ENCODE measurements at regions not wholly inside any gene's neighbourhood (a gene's known extent, or its start where the extent isn't known, plus 50 kb on each side); places are given as distances from the start of the nearest gene placed in this dataset.

DNA sequence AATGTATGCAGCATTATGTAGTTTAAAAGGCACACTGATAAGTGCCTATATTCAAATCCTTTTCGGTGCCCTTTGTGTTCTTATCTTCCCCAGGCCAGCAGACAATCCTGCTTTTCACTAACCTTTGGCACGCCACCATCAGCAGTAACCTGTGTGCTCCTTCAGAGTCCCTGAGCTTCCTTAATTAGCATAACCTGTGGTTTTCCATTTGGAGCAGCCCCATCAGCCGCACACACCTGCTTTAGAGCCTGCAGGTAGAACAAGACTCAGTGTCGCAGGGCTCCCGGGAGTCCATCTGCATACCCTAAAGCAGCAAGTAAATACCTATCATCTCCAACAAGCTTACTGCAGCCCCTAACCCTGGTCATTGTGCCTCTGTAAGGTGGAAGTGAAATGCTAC, 755.1 kb downstream of the ROBO2 start:
- H3K4me3 ChIP-seq (ENCODE audit: low read length): no peak overlapping the region
- H3K27ac ChIP-seq (ENCODE audit: low read length): no peak overlapping the region
- peaks cover 7% of the 10 kb centered on the region; the same call in 1 of the 2 replicates for H3K4me1 ChIP-seq (ENCODE audit: insufficient read depth, low read length)
- no peaks in the 10 kb centered on the region for H3K9me3 ChIP-seq (ENCODE audit: insufficient read depth, low read depth, low read length)
- H3K9ac ChIP-seq (ENCODE audit: low read depth, low read length): no peak overlapping the region
- no peaks in the 10 kb centered on the region for H3K27me3 ChIP-seq (ENCODE audit: insufficient read depth, low read length)
- no peaks in the 10 kb centered on the region for H3K36me3 ChIP-seq (ENCODE audit: insufficient read depth, low read depth, low read length)

DNA sequence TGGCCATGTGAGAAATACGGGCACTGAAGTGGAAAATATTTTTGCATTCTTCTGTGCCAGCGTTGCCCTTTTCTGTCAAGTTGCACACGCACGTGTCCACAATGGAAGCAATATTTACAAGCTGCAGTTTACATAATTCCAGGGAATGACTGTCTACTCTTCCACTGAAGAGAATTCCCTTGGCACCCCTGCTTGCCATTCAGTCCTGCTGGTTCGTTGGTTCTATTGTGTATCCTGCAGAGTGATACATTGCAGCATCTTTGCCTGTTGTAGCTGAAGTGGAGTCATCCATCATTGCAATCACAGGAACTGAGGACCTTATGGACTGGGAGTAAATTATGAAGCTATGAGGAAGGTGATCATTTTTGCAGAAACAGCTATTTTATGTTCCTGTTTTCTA, 759.4 kb downstream of the ROBO2 start:
- H3K27ac ChIP-seq (ENCODE audit: low read length): no peak overlapping the region
- no peaks in the 10 kb centered on the region for H3K9me3 ChIP-seq (ENCODE audit: insufficient read depth, low read depth, low read length)
- H3K36me3 ChIP-seq (ENCODE audit: insufficient read depth, low read depth, low read length): no peaks in the 10 kb centered on the region
- peaks cover 7% of the 10 kb centered on the region; the same call in 1 of the 2 replicates for H3K4me1 ChIP-seq (ENCODE audit: insufficient read depth, low read length)
- no peak overlapping the region for H3K4me3 ChIP-seq (ENCODE audit: low read length)
- no peak overlapping the region for H3K9ac ChIP-seq (ENCODE audit: low read depth, low read length)
- H3K27me3 ChIP-seq (ENCODE audit: insufficient read depth, low read length): no peaks in the 10 kb centered on the region

DNA sequence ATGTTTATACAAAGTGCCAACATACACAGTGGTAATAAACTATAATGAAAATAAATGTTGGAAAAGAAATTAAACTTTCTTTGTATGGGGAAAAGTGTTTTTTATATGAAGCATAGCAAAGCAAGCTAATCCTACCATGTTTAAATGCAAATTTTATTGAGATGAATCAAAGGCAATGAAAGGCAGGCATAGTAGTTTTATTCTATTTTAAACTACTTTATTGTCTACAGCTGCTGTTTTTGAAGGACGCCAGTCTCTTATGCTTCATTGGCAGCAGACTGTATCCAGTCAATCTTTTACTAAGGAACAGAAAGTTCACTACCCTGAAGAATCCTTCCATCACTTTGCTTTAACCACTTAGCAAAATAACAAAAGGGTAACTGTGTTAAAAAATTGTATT, 761.0 kb downstream of the ROBO2 start:
- Histone ChIP-seq H3K9ac (ENCODE audit: low read depth, low read length) (no peak overlapping the region), H3K4me1 (ENCODE audit: insufficient read depth, low read length) (no peaks in the 10 kb centered on the region), H3K27ac (ENCODE audit: low read length) (no peak overlapping the region), H3K9me3 (ENCODE audit: insufficient read depth, low read depth, low read length) (no peaks in the 10 kb centered on the region), H3K36me3 (ENCODE audit: insufficient read depth, low read depth, low read length) (no peaks in the 10 kb centered on the region), H3K4me3 (ENCODE audit: low read length) (no peak overlapping the region), H3K27me3 (ENCODE audit: insufficient read depth, low read length) (no peaks in the 10 kb centered on the region)

DNA sequence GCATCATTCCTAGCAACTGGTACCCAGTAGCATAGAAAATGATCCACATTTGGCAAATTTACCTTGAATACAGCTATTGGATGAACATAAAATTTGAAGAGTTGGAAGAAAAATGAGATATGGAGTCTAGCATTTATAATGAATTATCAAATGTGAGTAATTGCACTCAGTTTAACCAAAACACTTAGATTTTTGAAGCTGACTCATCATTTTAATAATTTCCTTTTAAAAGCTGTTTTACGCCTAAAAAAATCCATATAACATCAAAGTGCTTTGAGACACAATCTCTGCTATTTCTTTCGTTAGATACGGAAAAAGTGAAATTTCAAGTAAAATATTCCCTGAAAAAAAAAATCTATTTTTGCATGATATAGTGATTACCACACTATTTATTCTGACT, 767.4 kb downstream of the ROBO2 start:
- H3K36me3 ChIP-seq (ENCODE audit: insufficient read depth, low read depth, low read length): no peaks in the 10 kb centered on the region

DNA sequence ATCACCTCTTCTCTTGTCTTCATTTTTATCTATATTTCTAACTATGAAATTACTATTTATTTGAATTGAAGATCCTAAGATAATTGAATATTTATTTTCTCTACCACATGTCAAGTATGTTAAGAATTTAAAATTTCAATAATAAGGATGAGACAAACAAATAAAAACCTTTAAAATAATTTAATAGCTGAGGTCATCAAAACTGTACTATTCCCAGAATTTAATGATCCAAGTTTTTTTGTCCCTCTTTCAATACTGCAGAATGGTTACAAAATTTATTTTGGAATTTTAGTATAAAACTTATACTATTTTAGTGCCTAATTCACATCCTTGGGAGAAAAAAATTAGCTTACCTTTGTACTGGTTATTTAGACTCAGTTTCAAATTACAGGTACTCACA, 774.9 kb downstream of the ROBO2 start:
- Histone ChIP-seq H3K4me3 (ENCODE audit: low read length) (no peak overlapping the region), H3K4me1 (ENCODE audit: insufficient read depth, low read length) (no peaks in the 10 kb centered on the region), H3K36me3 (ENCODE audit: insufficient read depth, low read depth, low read length) (no peaks in the 10 kb centered on the region), H3K27ac (ENCODE audit: low read length) (no peak overlapping the region), H3K9me3 (ENCODE audit: insufficient read depth, low read depth, low read length) (no peaks in the 10 kb centered on the region), H3K9ac (ENCODE audit: low read depth, low read length) (no peak overlapping the region), H3K27me3 (ENCODE audit: insufficient read depth, low read length) (no peaks in the 10 kb centered on the region)

More for the DNA sequence above, 767.4 kb downstream of the ROBO2 start:
- Histone ChIP-seq H3K9ac (ENCODE audit: low read depth, low read length) (no peak overlapping the region), H3K27ac (ENCODE audit: low read length) (no peak overlapping the region), H3K27me3 (ENCODE audit: insufficient read depth, low read length) (no peaks in the 10 kb centered on the region), H3K9me3 (ENCODE audit: insufficient read depth, low read depth, low read length) (no peaks in the 10 kb centered on the region), H3K4me3 (ENCODE audit: low read length) (no peak overlapping the region), H3K4me1 (ENCODE audit: insufficient read depth, low read length) (no peaks in the 10 kb centered on the region)

DNA sequence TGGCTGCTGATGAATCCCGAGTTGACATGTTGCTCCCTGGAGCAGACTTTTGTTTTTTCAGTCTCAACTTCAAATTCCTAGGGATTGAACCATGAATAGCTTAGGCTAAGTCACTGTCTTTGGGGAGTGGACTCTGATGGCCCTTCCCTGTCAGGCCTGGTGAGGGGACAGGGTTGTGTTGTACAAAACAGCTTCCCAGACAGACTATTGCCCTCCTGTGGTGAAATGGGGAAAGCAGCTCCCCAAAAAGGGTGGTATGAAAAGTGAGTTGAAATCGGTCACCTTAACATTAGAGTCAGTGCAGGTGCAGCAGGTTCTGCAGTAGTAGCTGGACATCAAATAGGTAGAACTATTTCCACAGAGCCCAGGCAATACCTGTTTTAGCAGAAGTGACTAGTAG, 775.6 kb downstream of the ROBO2 start:
- Histone ChIP-seq H3K4me3 (ENCODE audit: low read length) (no peak overlapping the region), H3K9me3 (ENCODE audit: insufficient read depth, low read depth, low read length) (no peaks in the 10 kb centered on the region), H3K9ac (ENCODE audit: low read depth, low read length) (no peak overlapping the region), H3K36me3 (ENCODE audit: insufficient read depth, low read depth, low read length) (no peaks in the 10 kb centered on the region), H3K27me3 (ENCODE audit: insufficient read depth, low read length) (no peaks in the 10 kb centered on the region), H3K27ac (ENCODE audit: low read length) (no peak overlapping the region), H3K4me1 (ENCODE audit: insufficient read depth, low read length) (no peaks in the 10 kb centered on the region)

DNA sequence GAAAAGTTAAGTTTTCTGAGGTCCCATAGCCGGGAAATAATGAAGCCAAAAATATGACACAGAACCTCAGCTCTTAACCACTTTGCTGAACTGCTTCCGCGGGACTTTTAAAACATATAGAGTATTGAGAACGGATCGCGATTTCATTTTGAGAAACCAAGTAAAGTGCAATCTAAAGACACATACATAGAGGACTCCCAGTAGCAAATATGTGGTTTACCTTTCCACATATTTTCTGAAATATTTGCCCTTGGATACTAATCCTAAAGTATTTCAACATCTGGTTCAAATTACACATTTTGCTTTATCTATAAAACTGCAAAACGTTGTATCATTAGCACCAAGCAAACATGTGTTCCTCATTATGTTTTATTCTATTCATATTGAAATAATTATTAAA, 776.5 kb downstream of the ROBO2 start:
- H3K4me1 ChIP-seq (ENCODE audit: insufficient read depth, low read length): no peaks in the 10 kb centered on the region
- H3K9ac ChIP-seq (ENCODE audit: low read depth, low read length): no peak overlapping the region
- H3K4me3 ChIP-seq (ENCODE audit: low read length): no peak overlapping the region
- no peaks in the 10 kb centered on the region for H3K36me3 ChIP-seq (ENCODE audit: insufficient read depth, low read depth, low read length)
- H3K9me3 ChIP-seq (ENCODE audit: insufficient read depth, low read depth, low read length): no peaks in the 10 kb centered on the region
- no peak overlapping the region for H3K27ac ChIP-seq (ENCODE audit: low read length)
- no peaks in the 10 kb centered on the region for H3K27me3 ChIP-seq (ENCODE audit: insufficient read depth, low read length)

DNA sequence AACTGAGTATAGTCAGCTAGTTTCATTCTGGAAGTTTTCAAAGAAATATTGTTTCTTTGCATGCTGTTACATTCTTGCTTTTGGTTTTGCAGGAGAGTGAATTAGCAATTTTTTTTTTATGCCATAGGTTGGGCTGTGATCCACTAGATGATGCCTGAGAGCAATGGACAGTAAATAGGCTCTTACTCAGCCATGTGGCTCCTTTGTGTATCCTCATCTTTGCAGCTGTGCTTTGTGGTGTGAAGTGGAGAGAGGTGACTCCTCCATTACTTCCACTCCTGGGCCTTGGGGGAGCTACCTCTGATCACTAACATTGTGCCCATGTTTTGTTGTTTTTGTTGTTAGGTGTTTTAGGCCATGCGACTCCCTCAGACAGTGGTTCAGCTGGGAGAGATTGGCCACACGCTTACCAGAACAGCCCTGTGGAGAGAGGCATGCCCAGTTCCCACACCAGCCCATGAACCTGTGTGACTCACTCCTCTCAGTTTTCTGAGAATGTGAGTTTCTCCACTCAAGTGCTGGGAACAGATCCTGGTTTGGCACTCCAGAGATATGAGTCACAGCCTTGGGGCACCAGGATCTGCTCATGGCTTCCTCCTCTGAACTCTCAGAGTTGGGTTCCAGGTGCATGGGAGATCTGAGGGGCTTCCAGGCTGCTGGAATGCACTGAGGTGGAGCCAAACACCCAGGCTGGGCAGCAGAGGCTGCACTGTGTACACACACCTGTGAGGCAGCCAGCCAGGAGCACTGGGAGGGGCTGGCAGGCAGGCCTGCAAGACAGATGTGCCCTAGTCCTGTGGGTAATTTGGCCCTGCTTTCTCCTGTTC, 785.3 kb downstream of the ROBO2 start:
- H3K4me3 ChIP-seq (ENCODE audit: low read length): no peak overlapping the region
- no peaks in the 10 kb centered on the region for H3K4me1 ChIP-seq (ENCODE audit: insufficient read depth, low read length)
- no peaks in the 10 kb centered on the region for H3K27me3 ChIP-seq (ENCODE audit: insufficient read depth, low read length)
- no peak overlapping the region for H3K27ac ChIP-seq (ENCODE audit: low read length)
- H3K9me3 ChIP-seq (ENCODE audit: insufficient read depth, low read depth, low read length): no peaks in the 10 kb centered on the region
- H3K36me3 ChIP-seq (ENCODE audit: insufficient read depth, low read depth, low read length): no peaks in the 10 kb centered on the region
- no peak overlapping the region for H3K9ac ChIP-seq (ENCODE audit: low read depth, low read length)

DNA sequence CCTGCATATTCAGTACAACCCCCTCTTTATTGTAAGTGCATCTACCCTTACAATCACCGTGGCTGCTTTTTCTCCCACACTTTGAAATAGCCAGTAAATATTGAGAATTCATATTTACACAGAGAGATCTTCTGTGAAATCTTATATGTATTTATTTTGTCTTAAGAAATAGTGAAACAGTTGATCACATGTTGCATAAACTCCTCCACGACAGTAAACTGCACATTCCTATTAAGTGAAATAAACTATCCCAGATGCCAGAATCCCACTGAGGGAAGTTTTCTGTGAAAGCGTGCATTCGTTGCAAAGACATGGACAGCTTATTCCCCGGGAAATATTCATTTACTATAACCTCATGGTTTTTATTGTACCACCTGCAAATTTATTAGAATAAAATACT, 796.0 kb downstream of the ROBO2 start:
- peaks cover 4% of the 10 kb centered on the region; the same call in 1 of the 2 replicates for H3K9me3 ChIP-seq (ENCODE audit: insufficient read depth, low read depth, low read length)
- no peaks in the 10 kb centered on the region for H3K36me3 ChIP-seq (ENCODE audit: insufficient read depth, low read depth, low read length)
- H3K4me1 ChIP-seq (ENCODE audit: insufficient read depth, low read length): peaks cover 22% of the 10 kb centered on the region; the same call in 1 of the 2 replicates
- no peak overlapping the region for H3K27ac ChIP-seq (ENCODE audit: low read length)
- no peak overlapping the region for H3K9ac ChIP-seq (ENCODE audit: low read depth, low read length)
- no peaks in the 10 kb centered on the region for H3K27me3 ChIP-seq (ENCODE audit: insufficient read depth, low read length)
- H3K4me3 ChIP-seq (ENCODE audit: low read length): no peak overlapping the region

DNA sequence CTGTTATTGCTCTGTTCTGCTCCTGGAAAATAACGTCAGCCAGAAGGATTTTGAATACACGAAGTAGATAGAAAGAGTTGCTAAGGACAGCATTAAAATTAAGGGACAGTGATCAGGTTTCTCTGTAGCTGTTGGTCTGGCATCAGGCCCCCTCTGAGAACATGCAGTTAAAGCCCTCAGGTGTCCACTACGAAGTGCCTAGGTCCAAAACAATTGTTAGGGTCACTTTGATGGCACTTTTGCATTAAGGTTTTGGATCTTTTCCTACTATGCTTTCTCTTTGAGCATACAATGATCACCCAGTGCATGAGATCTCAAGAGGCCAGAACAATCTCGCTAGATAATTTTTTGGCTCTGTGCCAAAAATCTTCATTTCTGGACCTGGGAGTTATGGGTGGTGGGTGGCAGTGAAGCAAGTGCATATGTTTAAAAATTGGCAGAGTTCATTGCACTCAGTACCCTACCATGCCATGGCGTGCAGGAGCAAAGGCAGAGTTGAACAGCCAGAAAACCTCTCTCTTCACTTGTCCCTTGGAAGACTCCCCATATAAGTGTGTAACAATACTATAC, 797.6 kb downstream of the ROBO2 start:
- H3K4me3 ChIP-seq (ENCODE audit: low read length): no peak overlapping the region
- H3K9ac ChIP-seq (ENCODE audit: low read depth, low read length): no peak overlapping the region
- H3K9me3 ChIP-seq (ENCODE audit: insufficient read depth, low read depth, low read length): peaks cover 4% of the 10 kb centered on the region; the same call in 1 of the 2 replicates
- no peak overlapping the region for H3K27ac ChIP-seq (ENCODE audit: low read length)
- no peaks in the 10 kb centered on the region for H3K27me3 ChIP-seq (ENCODE audit: insufficient read depth, low read length)
- H3K4me1 ChIP-seq (ENCODE audit: insufficient read depth, low read length): peaks cover 12% of the 10 kb centered on the region; the same call in 1 of the 2 replicates
- no peaks in the 10 kb centered on the region for H3K36me3 ChIP-seq (ENCODE audit: insufficient read depth, low read depth, low read length)

DNA sequence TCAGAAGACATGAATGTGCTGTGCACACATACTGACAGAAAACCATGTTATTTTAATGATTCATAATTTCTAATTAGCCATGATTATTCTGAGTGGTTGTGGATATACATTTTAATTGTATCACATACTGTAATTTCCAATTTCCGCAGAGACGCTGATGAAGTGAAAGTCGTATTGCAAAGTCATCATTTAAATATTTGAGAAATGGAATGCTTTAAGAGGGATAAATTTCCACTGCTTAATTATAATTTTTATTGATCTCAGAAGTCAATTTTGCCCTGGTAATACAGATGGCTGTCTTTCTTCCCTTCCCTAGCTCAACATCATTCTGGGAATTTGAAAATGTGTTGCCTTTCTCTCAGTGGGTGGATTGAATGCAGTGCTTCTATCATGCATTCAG, 819.3 kb downstream of the ROBO2 start:
- no peak overlapping the region for H3K27ac ChIP-seq (ENCODE audit: low read length)
- no peaks in the 10 kb centered on the region for H3K27me3 ChIP-seq (ENCODE audit: insufficient read depth, low read length)
- H3K36me3 ChIP-seq (ENCODE audit: insufficient read depth, low read depth, low read length): no peaks in the 10 kb centered on the region
- no peaks in the 10 kb centered on the region for H3K4me1 ChIP-seq (ENCODE audit: insufficient read depth, low read length)
- H3K9ac ChIP-seq (ENCODE audit: low read depth, low read length): no peak overlapping the region
- H3K9me3 ChIP-seq (ENCODE audit: insufficient read depth, low read depth, low read length): no peaks in the 10 kb centered on the region
- no peak overlapping the region for H3K4me3 ChIP-seq (ENCODE audit: low read length)

DNA sequence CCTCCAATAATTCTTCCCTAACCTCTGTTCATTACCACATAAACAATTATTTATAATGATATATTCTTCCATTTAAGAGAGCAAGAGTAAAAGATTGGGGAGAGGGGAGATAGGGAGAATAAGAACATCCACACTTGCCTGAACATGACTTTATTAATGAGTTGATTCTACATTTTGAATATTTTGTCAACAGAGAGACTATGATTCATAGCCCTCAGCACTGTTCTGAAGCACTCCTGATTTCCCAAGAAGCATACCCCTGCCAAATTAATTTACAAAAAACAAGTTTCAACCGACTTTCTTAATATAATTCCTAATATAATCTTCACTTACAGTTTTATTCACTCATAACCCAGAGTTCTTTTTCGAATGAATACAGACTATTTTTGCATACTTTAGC, 828.8 kb downstream of the ROBO2 start:
- Histone ChIP-seq H3K4me3 (ENCODE audit: low read length) (no peak overlapping the region), H3K36me3 (ENCODE audit: insufficient read depth, low read depth, low read length) (no peaks in the 10 kb centered on the region), H3K27me3 (ENCODE audit: insufficient read depth, low read length) (no peaks in the 10 kb centered on the region), H3K27ac (ENCODE audit: low read length) (no peak overlapping the region), H3K9ac (ENCODE audit: low read depth, low read length) (no peak overlapping the region), H3K4me1 (ENCODE audit: insufficient read depth, low read length) (no peaks in the 10 kb centered on the region), H3K9me3 (ENCODE audit: insufficient read depth, low read depth, low read length) (no peaks in the 10 kb centered on the region)

Data from iPS-20b (cell line).